Osteoblast (primary cell): ENCODE measurements at regions not wholly inside any gene's neighbourhood (a gene's known extent, or its start where the extent isn't known, plus 50 kb on each side); places are given as distances from the start of the nearest gene placed in this dataset.
"Not testable (repeated sequence)": the region's sequence is repeated elsewhere in the genome, so short reads cannot be mapped to it uniquely, and the experiment has no call there.

Source experiments
- DNase-seq: peaks from one replicate; pipeline ENCODE4 v3.0.0; 2011; ENCODE audit warnings: low spot score, mixed read lengths; ENCODE audit not compliant: insufficient read length; ENCODE audit errors: missing footprints
- H2AFZ ChIP-seq: 2 replicates; pipeline ENCODE4 v1.6.0; 2011; ENCODE audit warnings: mild to moderate bottlenecking, low read length
- H3K27ac ChIP-seq: 2 replicates; pipeline ENCODE4 v1.5.1; 2011; ENCODE audit warnings: mild to moderate bottlenecking, low read depth, low read length, moderate library complexity
- H3K27me3 ChIP-seq: 2 replicates; pipeline ENCODE4 v1.6.0; 2012; ENCODE audit warnings: mild to moderate bottlenecking, control low read depth, inconsistent platforms, low read length, moderate library complexity; ENCODE audit not compliant: insufficient read depth
- H3K36me3 ChIP-seq: 2 replicates; pipeline ENCODE4 v1.5.1; 2011; ENCODE audit warnings: mild to moderate bottlenecking, low read length, control low read depth, moderate library complexity; ENCODE audit not compliant: insufficient read depth
- H3K4me1 ChIP-seq: 2 replicates; pipeline ENCODE4 v1.5.1; 2011; ENCODE audit warnings: mild to moderate bottlenecking, low read length, control low read depth, moderate library complexity; ENCODE audit not compliant: insufficient read depth
- H3K4me2 ChIP-seq: 2 replicates; pipeline ENCODE4 v1.6.0; 2011; ENCODE audit warnings: mild to moderate bottlenecking, low read length; ENCODE audit not compliant: insufficient read depth
- H3K4me3 ChIP-seq: fragments of 200-600 bp; sonication (generic); 3 replicates; pipeline ENCODE4 v1.5.1; 2012; ENCODE audit warnings: mild to moderate bottlenecking, low read length, inconsistent platforms; ENCODE audit not compliant: insufficient read depth
- H3K79me2 ChIP-seq: 2 replicates; pipeline ENCODE4 v1.6.0; 2012; ENCODE audit warnings: mild to moderate bottlenecking, low read length, control low read depth, inconsistent platforms; ENCODE audit not compliant: insufficient read depth
- H3K9me3 ChIP-seq: 2 replicates; pipeline ENCODE4 v1.5.1; 2011; ENCODE audit warnings: low read depth, low read length, control low read depth
- H4K20me1 ChIP-seq: 2 replicates; pipeline ENCODE4 v1.6.0; 2012; ENCODE audit warnings: mild to moderate bottlenecking, low read length, control low read depth; ENCODE audit not compliant: insufficient read depth
- CTCF ChIP-seq: IDR thresholded peaks from 2 replicates; pipeline ENCODE4 v1.5.1; 2011; ENCODE audit warnings: mild to moderate bottlenecking, low read depth, low read length, moderate library complexity; ENCODE audit errors: extremely low read depth

GRCh38 chr7:77484785-77485184, 52.3 kb upstream of the PTPN12 start:
- no peak overlapping the region for H3K4me2 ChIP-seq

GRCh38 chr7:77482015-77482414, 55.1 kb upstream of the PTPN12 start:
- no peaks in the 10 kb centered on the region for H4K20me1 ChIP-seq
- no peak for TF ChIP-seq CTCF
- peaks cover 4% of the 10 kb centered on the region for H3K27me3 ChIP-seq
- H3K9me3 ChIP-seq: no peaks in the 10 kb centered on the region
- H3K4me2 ChIP-seq: no peak overlapping the region
- H3K79me2 ChIP-seq: no peaks in the 10 kb centered on the region
- no peak for DNase-seq
- H3K4me3 ChIP-seq: no peak overlapping the region
- peaks cover 4% of the 10 kb centered on the region for H3K4me1 ChIP-seq
- H2AFZ ChIP-seq: no peak overlapping the region
- H3K36me3 ChIP-seq: no peaks in the 10 kb centered on the region
- H3K27ac ChIP-seq: no peak overlapping the region

More at GRCh38 chr7:77484785-77485184, 52.3 kb upstream of the PTPN12 start:
- TF ChIP-seq CTCF: no peak
- H2AFZ ChIP-seq: no peak overlapping the region
- H3K36me3 ChIP-seq: no peaks in the 10 kb centered on the region
- no peaks in the 10 kb centered on the region for H3K4me1 ChIP-seq
- no peak overlapping the region for H3K4me3 ChIP-seq
- no peaks in the 10 kb centered on the region for H3K79me2 ChIP-seq
- no peak for DNase-seq
- H3K9me3 ChIP-seq: no peaks in the 10 kb centered on the region
- H4K20me1 ChIP-seq: no peaks in the 10 kb centered on the region
- H3K27ac ChIP-seq: no peak overlapping the region
- H3K27me3 ChIP-seq: peaks cover 4% of the 10 kb centered on the region

- no peaks in the 10 kb centered on the region for H3K79me2 ChIP-seq
- no peak for DNase-seq
- no peak overlapping the region for H3K4me3 ChIP-seq
- H3K9me3 ChIP-seq: no peaks in the 10 kb centered on the region
- TF ChIP-seq CTCF: no peak
- no peaks in the 10 kb centered on the region for H4K20me1 ChIP-seq
- no peak overlapping the region for H3K4me2 ChIP-seq
- peaks cover 4% of the 10 kb centered on the region for H3K4me1 ChIP-seq
- no peaks in the 10 kb centered on the region for H3K36me3 ChIP-seq
- H2AFZ ChIP-seq: no peak overlapping the region
- H3K27ac ChIP-seq: no peak overlapping the region
- H3K27me3 ChIP-seq: peaks cover 4% of the 10 kb centered on the region
Measured at GRCh38 chr7:77481615-77482014, 55.5 kb upstream of the PTPN12 start.

- not testable (repeated sequence) for H3K79me2 ChIP-seq, H2AFZ ChIP-seq, DNase-seq, H3K4me3 ChIP-seq, H3K4me1 ChIP-seq, H4K20me1 ChIP-seq, H3K36me3 ChIP-seq, H3K27ac ChIP-seq, H3K4me2 ChIP-seq, H3K27me3 ChIP-seq, H3K9me3 ChIP-seq
Measured at GRCh38 chr7:77480102-77480627, 56.9 kb upstream of the PTPN12 start.
